ENCODE measurements at regions not wholly inside any gene's neighbourhood (a gene's known extent, or its start where the extent isn't known, plus 50 kb on each side); places are given as distances from the start of the nearest gene placed in this dataset.

DNA sequence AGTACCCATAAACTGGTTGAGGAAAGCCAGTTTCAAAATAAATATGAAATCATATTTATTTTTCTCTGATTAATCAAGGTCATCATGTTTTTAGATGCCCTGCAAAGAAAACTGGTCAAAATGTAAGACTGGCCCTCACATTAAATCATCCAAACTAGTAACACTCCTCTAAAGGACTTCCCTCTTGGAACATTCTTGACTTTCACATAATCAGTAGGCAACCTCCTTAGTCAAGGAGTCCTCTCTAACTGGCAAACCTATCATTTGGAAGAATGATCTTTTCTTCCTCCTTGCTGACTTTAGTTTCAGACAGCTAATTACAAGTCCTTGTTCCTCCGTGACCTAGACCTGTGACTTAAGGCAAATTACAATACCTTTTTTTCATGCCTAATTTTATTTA, 82.5 kb upstream of the DCBLD2 start:
- BruUV-seq (replicated peaks): no TSS peak
- H3K4me3 ChIP-seq: no peak overlapping the region
- no peak for FAIRE-seq
- SMC1A ChIA-PET (ENCODE audit: uncharacterized antibody, unreplicated experiment): interaction anchor here (1.1 kb wide), 1 partner anchor 662 kb away, joined by 3 read pairs; no protein-coding TSS in a partner anchor
- in situ Hi-C loops (cut with MboI) (no loop called here), intact Hi-C loops (cut with micrococcal nuclease; ENCODE audit: unreplicated experiment) (loop anchor here (5.0 kb wide), 1 partner anchor 82 kb away; the partner anchor contains the start of gene DCBLD2)
- H4K20me1 ChIP-seq (ENCODE audit: control insufficient read depth, insufficient read depth): no peaks in the 10 kb centered on the region
- no peaks in the 10 kb centered on the region for H3K9me3 ChIP-seq (replicated peaks; ENCODE audit: control insufficient read depth, insufficient read depth, low read length)
- TF ChIP-seq, protein P1, sequence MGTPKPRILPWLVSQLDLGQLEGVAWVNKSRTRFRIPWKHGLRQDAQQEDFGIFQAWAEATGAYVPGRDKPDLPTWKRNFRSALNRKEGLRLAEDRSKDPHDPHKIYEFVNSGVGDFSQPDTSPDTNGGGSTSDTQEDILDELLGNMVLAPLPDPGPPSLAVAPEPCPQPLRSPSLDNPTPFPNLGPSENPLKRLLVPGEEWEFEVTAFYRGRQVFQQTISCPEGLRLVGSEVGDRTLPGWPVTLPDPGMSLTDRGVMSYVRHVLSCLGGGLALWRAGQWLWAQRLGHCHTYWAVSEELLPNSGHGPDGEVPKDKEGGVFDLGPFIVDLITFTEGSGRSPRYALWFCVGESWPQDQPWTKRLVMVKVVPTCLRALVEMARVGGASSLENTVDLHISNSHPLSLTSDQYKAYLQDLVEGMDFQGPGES (IDR thresholded peaks at IDR 0.05): no peak
- TF ChIP-seq, protein P2, sequence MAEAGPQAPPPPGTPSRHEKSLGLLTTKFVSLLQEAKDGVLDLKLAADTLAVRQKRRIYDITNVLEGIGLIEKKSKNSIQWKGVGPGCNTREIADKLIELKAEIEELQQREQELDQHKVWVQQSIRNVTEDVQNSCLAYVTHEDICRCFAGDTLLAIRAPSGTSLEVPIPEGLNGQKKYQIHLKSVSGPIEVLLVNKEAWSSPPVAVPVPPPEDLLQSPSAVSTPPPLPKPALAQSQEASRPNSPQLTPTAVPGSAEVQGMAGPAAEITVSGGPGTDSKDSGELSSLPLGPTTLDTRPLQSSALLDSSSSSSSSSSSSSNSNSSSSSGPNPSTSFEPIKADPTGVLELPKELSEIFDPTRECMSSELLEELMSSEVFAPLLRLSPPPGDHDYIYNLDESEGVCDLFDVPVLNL (IDR thresholded peaks at IDR 0.05; ENCODE audit: low read depth, low read length): no peak
- no peak for TF ChIP-seq NFYB (IDR thresholded peaks at IDR 0.05; ENCODE audit: insufficient read depth, low read depth, low read length)
- no peak for TF ChIP-seq HCFC1 (IDR thresholded peaks at IDR 0.05; ENCODE audit: low read length)
- TF ChIP-seq, protein P3, sequence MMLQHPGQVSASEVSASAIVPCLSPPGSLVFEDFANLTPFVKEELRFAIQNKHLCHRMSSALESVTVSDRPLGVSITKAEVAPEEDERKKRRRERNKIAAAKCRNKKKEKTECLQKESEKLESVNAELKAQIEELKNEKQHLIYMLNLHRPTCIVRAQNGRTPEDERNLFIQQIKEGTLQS (IDR thresholded peaks at IDR 0.05; ENCODE audit: borderline replicate concordance, extremely low read depth, low read depth, low read length): no peak
- TF ChIP-seq IRF4 (IDR thresholded peaks at IDR 0.05; ENCODE audit: low read depth, low read length): no peak
- TF ChIP-seq, protein P4, sequence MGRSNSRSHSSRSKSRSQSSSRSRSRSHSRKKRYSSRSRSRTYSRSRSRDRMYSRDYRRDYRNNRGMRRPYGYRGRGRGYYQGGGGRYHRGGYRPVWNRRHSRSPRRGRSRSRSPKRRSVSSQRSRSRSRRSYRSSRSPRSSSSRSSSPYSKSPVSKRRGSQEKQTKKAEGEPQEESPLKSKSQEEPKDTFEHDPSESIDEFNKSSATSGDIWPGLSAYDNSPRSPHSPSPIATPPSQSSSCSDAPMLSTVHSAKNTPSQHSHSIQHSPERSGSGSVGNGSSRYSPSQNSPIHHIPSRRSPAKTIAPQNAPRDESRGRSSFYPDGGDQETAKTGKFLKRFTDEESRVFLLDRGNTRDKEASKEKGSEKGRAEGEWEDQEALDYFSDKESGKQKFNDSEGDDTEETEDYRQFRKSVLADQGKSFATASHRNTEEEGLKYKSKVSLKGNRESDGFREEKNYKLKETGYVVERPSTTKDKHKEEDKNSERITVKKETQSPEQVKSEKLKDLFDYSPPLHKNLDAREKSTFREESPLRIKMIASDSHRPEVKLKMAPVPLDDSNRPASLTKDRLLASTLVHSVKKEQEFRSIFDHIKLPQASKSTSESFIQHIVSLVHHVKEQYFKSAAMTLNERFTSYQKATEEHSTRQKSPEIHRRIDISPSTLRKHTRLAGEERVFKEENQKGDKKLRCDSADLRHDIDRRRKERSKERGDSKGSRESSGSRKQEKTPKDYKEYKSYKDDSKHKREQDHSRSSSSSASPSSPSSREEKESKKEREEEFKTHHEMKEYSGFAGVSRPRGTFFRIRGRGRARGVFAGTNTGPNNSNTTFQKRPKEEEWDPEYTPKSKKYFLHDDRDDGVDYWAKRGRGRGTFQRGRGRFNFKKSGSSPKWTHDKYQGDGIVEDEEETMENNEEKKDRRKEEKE (IDR thresholded peaks at IDR 0.05): no peak
- no peak for TF ChIP-seq WRNIP1 (IDR thresholded peaks at IDR 0.05; ENCODE audit: borderline replicate concordance, low read depth, low read length)
- no peaks in the 10 kb centered on the region; the same call in 1 of the 2 replicates for H3K4me1 ChIP-seq (ENCODE audit: control insufficient read depth, insufficient read depth, low read length)
- no peak for ATAC-seq
- no peaks in the 10 kb centered on the region for H3K79me2 ChIP-seq (ENCODE audit: control insufficient read depth, insufficient read depth, low read length)
- no peak overlapping the region for H3K4me2 ChIP-seq (ENCODE audit: control insufficient read depth, insufficient read depth)
- CTCF ChIA-PET: interaction anchor here (3.4 kb wide), 1 partner anchor 10 kb away, joined by 10 read pairs; no protein-coding TSS in a partner anchor
- no peaks in the 10 kb centered on the region for H3K27me3 ChIP-seq (replicated peaks in 1 of 2; ENCODE audit: control insufficient read depth in 2 of 2, insufficient read depth in 2 of 2, low read length in 1 of 2)
- H3K9ac ChIP-seq (ENCODE audit: control insufficient read depth, insufficient read depth, low read length): no peak overlapping the region
- no peak overlapping the region for H3K27ac ChIP-seq (ENCODE audit: control insufficient read depth, insufficient read depth)
- 48% methylated on average over 1 of the region's 1 CpG for WGBS (ENCODE audit: insufficient coverage, insufficient replicate concordance, low lambda C conversion rate, missing lambda C conversion rate)
- no peak overlapping the region for H2AFZ ChIP-seq (ENCODE audit: control insufficient read depth, low read depth, low read length)
- POLR2A ChIA-PET: no interaction called here
- RAD21 ChIA-PET (ENCODE audit: unreplicated experiment): no interaction called here
- H3K36me3 ChIP-seq (ENCODE audit: control insufficient read depth in 2 of 2, insufficient read depth in 2 of 2, low read length in 1 of 2): no peaks in the 10 kb centered on the region
- DNase-seq (ENCODE audit: low read depth, low spot score): no peak
